ENCODE measurements at regions not wholly inside any gene's neighbourhood (a gene's known extent, or its start where the extent isn't known, plus 50 kb on each side); places are given as distances from the start of the nearest gene placed in this dataset.

- no peak for DNase-seq (ENCODE audit: low read depth in 3 of 3)
Measured at GRCh38 chr12:85676816-85677749, 159.1 kb downstream of the RASSF9 start.

- DNase-seq (ENCODE audit: low read depth in 3 of 3) = no peak
Measured at GRCh38 chr12:85679296-85679695, 156.9 kb downstream of the RASSF9 start.

- DNase-seq (ENCODE audit: low read depth in 3 of 3) = no peak
Measured at GRCh38 chr12:85680881-85681280, 155.3 kb downstream of the RASSF9 start.

- DNase-seq (ENCODE audit: low read depth in 3 of 3) = no peak
Measured at GRCh38 chr12:85681333-85681732, 154.9 kb downstream of the RASSF9 start.

- DNase-seq (ENCODE audit: low read depth in 3 of 3) = no peak
Measured at GRCh38 chr12:85683051-85683450, 153.2 kb downstream of the RASSF9 start.

- no peak for DNase-seq (ENCODE audit: low read depth in 3 of 3)
Measured at GRCh38 chr12:85688837-85689236, 147.4 kb downstream of the RASSF9 start.

GRCh38 chr12:85690146-85690545 lies 146.1 kb downstream of the RASSF9 start:
- DNase-seq (ENCODE audit: low read depth in 3 of 3) = no peak

- no peak for DNase-seq (ENCODE audit: low read depth in 3 of 3)
Measured at GRCh38 chr12:85693093-85693665, 143.0 kb downstream of the RASSF9 start.

GRCh38 chr12:85695097-85695715 lies 141.0 kb downstream of the RASSF9 start:
- DNase-seq (ENCODE audit: low read depth in 3 of 3) = no peak

GRCh38 chr12:85697003-85697402 lies 139.2 kb downstream of the RASSF9 start:
- no peak for DNase-seq (ENCODE audit: low read depth in 3 of 3)

- no peak for DNase-seq (ENCODE audit: low read depth in 3 of 3)
Measured at GRCh38 chr12:85698937-85699336, 137.3 kb downstream of the RASSF9 start.

GRCh38 chr12:85708775-85709174 lies 127.4 kb downstream of the RASSF9 start:
- DNase-seq (ENCODE audit: low read depth in 3 of 3) = no peak

- no peak for DNase-seq (ENCODE audit: low read depth in 3 of 3)
Measured at GRCh38 chr12:85711735-85712390, 124.3 kb downstream of the RASSF9 start.

- no peak for DNase-seq (ENCODE audit: low read depth in 3 of 3)
Measured at GRCh38 chr12:85713373-85713772, 122.8 kb downstream of the RASSF9 start.

GRCh38 chr12:85714425-85714824 lies 121.8 kb downstream of the RASSF9 start:
- no peak for DNase-seq (ENCODE audit: low read depth in 3 of 3)

GRCh38 chr12:85720308-85721033 lies 115.7 kb downstream of the RASSF9 start:
- no peak for DNase-seq (ENCODE audit: low read depth in 3 of 3)

- DNase-seq (ENCODE audit: low read depth in 3 of 3) = no peak
Measured at GRCh38 chr12:85725991-85726390, 110.2 kb downstream of the RASSF9 start.

- no peak for DNase-seq (ENCODE audit: low read depth in 3 of 3)
Measured at GRCh38 chr12:85733221-85733840, 102.9 kb downstream of the RASSF9 start.

- DNase-seq (ENCODE audit: low read depth in 3 of 3) = no peak
Measured at GRCh38 chr12:85733984-85734383, 102.2 kb downstream of the RASSF9 start.

- no peak for DNase-seq (ENCODE audit: low read depth in 3 of 3)
Measured at GRCh38 chr12:85740186-85740585, 96.0 kb downstream of the RASSF9 start.

- DNase-seq (ENCODE audit: low read depth in 3 of 3) = no peak
Measured at GRCh38 chr12:85741046-85741445, 95.2 kb downstream of the RASSF9 start.

All from stimulated activated CD4-positive, alpha-beta T cell treated with anti-CD3 and anti-CD28 coated beads, TNF-alpha, amount 100 ng/mL, for 4 hours (primary cell).